ENCODE measurements at regions not wholly inside any gene's neighbourhood (a gene's known extent, or its start where the extent isn't known, plus 50 kb on each side); places are given as distances from the start of the nearest gene placed in this dataset.

- no peak for TF ChIP-seq CTCF (IDR thresholded peaks at IDR 0.05; ENCODE audit: low read depth, low read length, missing control alignments)
- H3K4me3 ChIP-seq (replicated peaks; ENCODE audit: low read depth, low read length), result no peak overlapping the region
- DNase-seq (ENCODE audit: extremely low read depth, low read depth), result no peak
Measured at GRCh38 chr19:5222821-5223321, 117.7 kb downstream of the PTPRS start.

- no peak for DNase-seq (ENCODE audit: extremely low read depth, low read depth)
Measured at GRCh38 chr19:5222178-5222577, 118.4 kb downstream of the PTPRS start.

GRCh38 chr19:5220866-5221265 is 119.7 kb downstream of the PTPRS start:
- DNase-seq (ENCODE audit: extremely low read depth, low read depth), result no peak
- H3K4me3 ChIP-seq (replicated peaks; ENCODE audit: low read depth, low read length), result no peak overlapping the region
- no peak for TF ChIP-seq CTCF (IDR thresholded peaks at IDR 0.05; ENCODE audit: low read depth, low read length, missing control alignments)

More at GRCh38 chr19:5222178-5222577, 118.4 kb downstream of the PTPRS start:
- H3K4me3 ChIP-seq (replicated peaks; ENCODE audit: low read depth, low read length), result no peak overlapping the region
- TF ChIP-seq CTCF (IDR thresholded peaks at IDR 0.05; ENCODE audit: low read depth, low read length, missing control alignments), result no peak

GRCh38 chr19:5220361-5220760 is 120.3 kb downstream of the PTPRS start:
- TF ChIP-seq CTCF (IDR thresholded peaks at IDR 0.05; ENCODE audit: low read depth, low read length, missing control alignments), result no peak
- no peak overlapping the region for H3K4me3 ChIP-seq (replicated peaks; ENCODE audit: low read depth, low read length)
- DNase-seq (ENCODE audit: extremely low read depth, low read depth), result no peak

- DNase-seq (ENCODE audit: extremely low read depth, low read depth), result no peak
- no peak overlapping the region for H3K4me3 ChIP-seq (replicated peaks; ENCODE audit: low read depth, low read length)
- no peak for TF ChIP-seq CTCF (IDR thresholded peaks at IDR 0.05; ENCODE audit: low read depth, low read length, missing control alignments)
Measured at GRCh38 chr19:5219551-5220304, 120.9 kb downstream of the PTPRS start.

- no peak for DNase-seq (ENCODE audit: extremely low read depth, low read depth)
- H3K4me3 ChIP-seq (replicated peaks; ENCODE audit: low read depth, low read length), result no peak overlapping the region
- TF ChIP-seq CTCF (IDR thresholded peaks at IDR 0.05; ENCODE audit: low read depth, low read length, missing control alignments), result no peak
Measured at GRCh38 chr19:5218963-5219530, 121.6 kb downstream of the PTPRS start.

Data from HFF-Myc (cell line).